ENCODE measurements at regions not wholly inside any gene's neighbourhood (a gene's known extent, or its start where the extent isn't known, plus 50 kb on each side); places are given as distances from the start of the nearest gene placed in this dataset.

DNA sequence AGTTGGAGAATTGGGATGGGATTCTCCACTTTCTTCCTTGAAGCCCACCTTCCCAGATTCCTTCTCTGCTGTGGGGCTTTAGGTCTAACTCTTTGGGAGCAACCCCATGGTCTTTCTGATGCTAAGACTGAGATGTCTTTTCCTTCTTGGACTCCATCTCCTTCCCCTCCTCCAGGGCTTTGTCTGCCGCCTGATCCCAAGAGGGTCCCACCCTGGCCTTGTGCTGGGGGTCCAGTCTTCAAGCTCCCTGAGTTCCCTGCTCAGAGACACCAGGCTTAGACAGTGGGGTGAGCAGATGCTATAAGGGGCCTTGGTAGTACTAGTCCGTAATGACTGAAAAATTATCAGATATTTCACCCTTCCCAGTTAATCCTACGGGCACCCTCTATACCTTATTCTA, 150.5 kb downstream of the PTPN20 start:
- TF ChIP-seq, protein P1, sequence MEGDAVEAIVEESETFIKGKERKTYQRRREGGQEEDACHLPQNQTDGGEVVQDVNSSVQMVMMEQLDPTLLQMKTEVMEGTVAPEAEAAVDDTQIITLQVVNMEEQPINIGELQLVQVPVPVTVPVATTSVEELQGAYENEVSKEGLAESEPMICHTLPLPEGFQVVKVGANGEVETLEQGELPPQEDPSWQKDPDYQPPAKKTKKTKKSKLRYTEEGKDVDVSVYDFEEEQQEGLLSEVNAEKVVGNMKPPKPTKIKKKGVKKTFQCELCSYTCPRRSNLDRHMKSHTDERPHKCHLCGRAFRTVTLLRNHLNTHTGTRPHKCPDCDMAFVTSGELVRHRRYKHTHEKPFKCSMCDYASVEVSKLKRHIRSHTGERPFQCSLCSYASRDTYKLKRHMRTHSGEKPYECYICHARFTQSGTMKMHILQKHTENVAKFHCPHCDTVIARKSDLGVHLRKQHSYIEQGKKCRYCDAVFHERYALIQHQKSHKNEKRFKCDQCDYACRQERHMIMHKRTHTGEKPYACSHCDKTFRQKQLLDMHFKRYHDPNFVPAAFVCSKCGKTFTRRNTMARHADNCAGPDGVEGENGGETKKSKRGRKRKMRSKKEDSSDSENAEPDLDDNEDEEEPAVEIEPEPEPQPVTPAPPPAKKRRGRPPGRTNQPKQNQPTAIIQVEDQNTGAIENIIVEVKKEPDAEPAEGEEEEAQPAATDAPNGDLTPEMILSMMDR (IDR thresholded peaks at IDR 0.05; ENCODE audit: low read depth, low read length, missing input control) = no peak
- no peak for TF ChIP-seq NR2F2 (IDR thresholded peaks at IDR 0.05)
- TF ChIP-seq TAF1 (conservative IDR thresholded peaks at IDR 0.05) = no peak
- no peak for TF ChIP-seq RXRA (IDR thresholded peaks at IDR 0.05)
- TF ChIP-seq, protein P2, sequence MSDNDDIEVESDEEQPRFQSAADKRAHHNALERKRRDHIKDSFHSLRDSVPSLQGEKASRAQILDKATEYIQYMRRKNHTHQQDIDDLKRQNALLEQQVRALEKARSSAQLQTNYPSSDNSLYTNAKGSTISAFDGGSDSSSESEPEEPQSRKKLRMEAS (IDR thresholded peaks at IDR 0.05) = no peak
- no peak for TF ChIP-seq YY1 (IDR thresholded peaks at IDR 0.05)
- no peak for TF ChIP-seq GABPA (IDR thresholded peaks at IDR 0.05 in 1 of 2, conservative IDR thresholded peaks at IDR 0.05 in 1 of 2)
- TF ChIP-seq, protein P3, sequence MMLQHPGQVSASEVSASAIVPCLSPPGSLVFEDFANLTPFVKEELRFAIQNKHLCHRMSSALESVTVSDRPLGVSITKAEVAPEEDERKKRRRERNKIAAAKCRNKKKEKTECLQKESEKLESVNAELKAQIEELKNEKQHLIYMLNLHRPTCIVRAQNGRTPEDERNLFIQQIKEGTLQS (IDR thresholded peaks at IDR 0.05) = no peak
- TF ChIP-seq, protein P4, sequence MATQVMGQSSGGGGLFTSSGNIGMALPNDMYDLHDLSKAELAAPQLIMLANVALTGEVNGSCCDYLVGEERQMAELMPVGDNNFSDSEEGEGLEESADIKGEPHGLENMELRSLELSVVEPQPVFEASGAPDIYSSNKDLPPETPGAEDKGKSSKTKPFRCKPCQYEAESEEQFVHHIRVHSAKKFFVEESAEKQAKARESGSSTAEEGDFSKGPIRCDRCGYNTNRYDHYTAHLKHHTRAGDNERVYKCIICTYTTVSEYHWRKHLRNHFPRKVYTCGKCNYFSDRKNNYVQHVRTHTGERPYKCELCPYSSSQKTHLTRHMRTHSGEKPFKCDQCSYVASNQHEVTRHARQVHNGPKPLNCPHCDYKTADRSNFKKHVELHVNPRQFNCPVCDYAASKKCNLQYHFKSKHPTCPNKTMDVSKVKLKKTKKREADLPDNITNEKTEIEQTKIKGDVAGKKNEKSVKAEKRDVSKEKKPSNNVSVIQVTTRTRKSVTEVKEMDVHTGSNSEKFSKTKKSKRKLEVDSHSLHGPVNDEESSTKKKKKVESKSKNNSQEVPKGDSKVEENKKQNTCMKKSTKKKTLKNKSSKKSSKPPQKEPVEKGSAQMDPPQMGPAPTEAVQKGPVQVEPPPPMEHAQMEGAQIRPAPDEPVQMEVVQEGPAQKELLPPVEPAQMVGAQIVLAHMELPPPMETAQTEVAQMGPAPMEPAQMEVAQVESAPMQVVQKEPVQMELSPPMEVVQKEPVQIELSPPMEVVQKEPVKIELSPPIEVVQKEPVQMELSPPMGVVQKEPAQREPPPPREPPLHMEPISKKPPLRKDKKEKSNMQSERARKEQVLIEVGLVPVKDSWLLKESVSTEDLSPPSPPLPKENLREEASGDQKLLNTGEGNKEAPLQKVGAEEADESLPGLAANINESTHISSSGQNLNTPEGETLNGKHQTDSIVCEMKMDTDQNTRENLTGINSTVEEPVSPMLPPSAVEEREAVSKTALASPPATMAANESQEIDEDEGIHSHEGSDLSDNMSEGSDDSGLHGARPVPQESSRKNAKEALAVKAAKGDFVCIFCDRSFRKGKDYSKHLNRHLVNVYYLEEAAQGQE (IDR thresholded peaks at IDR 0.05) = no peak
- TF ChIP-seq HNF4G (IDR thresholded peaks at IDR 0.05) = no peak
- TF ChIP-seq RAD21 (IDR thresholded peaks at IDR 0.05) = no peak
- no peak for TF ChIP-seq SP1 (IDR thresholded peaks at IDR 0.05)
- TF ChIP-seq FOXA1 (IDR thresholded peaks at IDR 0.05) = no peak
- TF ChIP-seq EGR1 (IDR thresholded peaks at IDR 0.05; ENCODE audit: low read depth in 2 of 2) = no peak

Data from liver (tissue), 3 donors.